ENCODE measurements at regions not wholly inside any gene's neighbourhood (a gene's known extent, or its start where the extent isn't known, plus 50 kb on each side); places are given as distances from the start of the nearest gene placed in this dataset.

- DNase-seq (ENCODE audit: low read depth, low spot score) = no peak
- Mint-ChIP-seq H3K4me1 (no peaks in the 10 kb centered on the region), H3K36me3 (ENCODE audit: low read depth) (no peaks in the 10 kb centered on the region), H3K27me3 (ENCODE audit: low read depth) (no peaks in the 10 kb centered on the region), H3K9me3 (no peaks in the 10 kb centered on the region), H3K4me3 (no peak overlapping the region), H3K27ac (ENCODE audit: unreplicated experiment) (no peak overlapping the region)
- TF ChIP-seq CTCF (conservative IDR thresholded peaks at IDR 0.05) = no peak
Measured at GRCh38 chr5:6059137-6059800, 319.1 kb downstream of the MED10 start.

GRCh38 chr5:6058055-6058715, 320.2 kb downstream of the MED10 start:
- no peaks in the 10 kb centered on the region for H3K4me1 Mint-ChIP-seq
- H3K4me3 Mint-ChIP-seq = no peak overlapping the region
- no peak overlapping the region for H3K27ac Mint-ChIP-seq (ENCODE audit: unreplicated experiment)
- no peaks in the 10 kb centered on the region for H3K27me3 Mint-ChIP-seq (ENCODE audit: low read depth)
- H3K9me3 Mint-ChIP-seq = peaks cover under 1% of the 10 kb centered on the region
- H3K36me3 Mint-ChIP-seq (ENCODE audit: low read depth) = no peaks in the 10 kb centered on the region
- no peak for TF ChIP-seq CTCF (conservative IDR thresholded peaks at IDR 0.05)
- no peak for DNase-seq (ENCODE audit: low read depth, low spot score)

GRCh38 chr5:6056280-6056679, 322.1 kb downstream of the MED10 start:
- Mint-ChIP-seq H3K27ac (ENCODE audit: unreplicated experiment) (no peak overlapping the region), H3K4me3 (no peak overlapping the region), H3K36me3 (ENCODE audit: low read depth) (peaks cover 2% of the 10 kb centered on the region)

GRCh38 chr5:6049662-6050061, 328.7 kb downstream of the MED10 start:
- Mint-ChIP-seq H3K9me3 (peaks cover 11% of the 10 kb centered on the region), H3K4me1 (no peaks in the 10 kb centered on the region), H3K27ac (ENCODE audit: unreplicated experiment) (no peak overlapping the region), H3K4me3 (no peak overlapping the region), H3K36me3 (ENCODE audit: low read depth) (peaks cover 6% of the 10 kb centered on the region), H3K27me3 (ENCODE audit: low read depth) (peaks cover 7% of the 10 kb centered on the region)
- DNase-seq (ENCODE audit: low read depth, low spot score) = no peak
- TF ChIP-seq CTCF (conservative IDR thresholded peaks at IDR 0.05) = no peak

More at GRCh38 chr5:6056280-6056679, 322.1 kb downstream of the MED10 start:
- Mint-ChIP-seq H3K4me1 (no peaks in the 10 kb centered on the region), H3K9me3 (peaks cover 5% of the 10 kb centered on the region), H3K27me3 (ENCODE audit: low read depth) (peaks cover 5% of the 10 kb centered on the region)
- no peak for DNase-seq (ENCODE audit: low read depth, low spot score)
- no peak for TF ChIP-seq CTCF (conservative IDR thresholded peaks at IDR 0.05)

- no peak overlapping the region for H3K27ac Mint-ChIP-seq (ENCODE audit: unreplicated experiment)
- peaks cover 11% of the 10 kb centered on the region for H3K9me3 Mint-ChIP-seq
- H3K27me3 Mint-ChIP-seq (ENCODE audit: low read depth) = peaks cover 7% of the 10 kb centered on the region
- no peaks in the 10 kb centered on the region for H3K4me1 Mint-ChIP-seq
- DNase-seq (ENCODE audit: low read depth, low spot score) = no peak
- no peak for TF ChIP-seq CTCF (conservative IDR thresholded peaks at IDR 0.05)
- H3K36me3 Mint-ChIP-seq (ENCODE audit: low read depth) = peaks cover 6% of the 10 kb centered on the region
- no peak overlapping the region for H3K4me3 Mint-ChIP-seq
Measured at GRCh38 chr5:6048746-6049145, 329.6 kb downstream of the MED10 start.
